SK-N-SH treated with all-trans-retinoic acid at 6 μM for 48 hours (cell line): ENCODE measurements at regions not wholly inside any gene's neighbourhood (a gene's known extent, or its start where the extent isn't known, plus 50 kb on each side); places are given as distances from the start of the nearest gene placed in this dataset.

Experiments
- ATAC-seq: fragments of 200-7000 bp; cut with Tn5 transposase; 3 replicates; pipeline ENCODE4 v1.9.1; 2020; ENCODE audit warnings: mild to moderate bottlenecking, moderate library complexity
- ARNTL ChIP-seq: fragments of 450-650 bp; formaldehyde crosslinking; IDR thresholded peaks from 2 replicates; pipeline ENCODE4 v1.5.0; 2020; ENCODE audit warnings: low read depth, mild to moderate bottlenecking, moderate library complexity, borderline replicate concordance
- BACH2 ChIP-seq: fragments of 250-450 bp; sonication (Bioruptor Pico); IDR thresholded peaks from 2 replicates; pipeline ENCODE4 v1.9.0; 2021; ENCODE audit warnings: mild to moderate bottlenecking, borderline replicate concordance
- CSDC2 ChIP-seq: fragments of 250-450 bp; sonication (Bioruptor Pico); IDR thresholded peaks from 2 replicates; pipeline ENCODE4 v1.5.0; 2020; ENCODE audit warnings: mild to moderate bottlenecking, moderate library complexity
- ESRRG ChIP-seq: fragments of 250-450 bp; sonication (Bioruptor Pico); IDR thresholded peaks from 2 replicates; pipeline ENCODE4 v1.6.1; 2021; ENCODE audit warnings: mild to moderate bottlenecking
- GLIS3 ChIP-seq: fragments of 250-450 bp; sonication (Bioruptor Pico); IDR thresholded peaks from 2 replicates; pipeline ENCODE4 v1.5.0; 2020; ENCODE audit warnings: mild to moderate bottlenecking, moderate library complexity
- ISL1 ChIP-seq: fragments of 250-450 bp; sonication (Bioruptor Pico); IDR thresholded peaks from 2 replicates; pipeline ENCODE4 v2.1.2; 2022; ENCODE audit warnings: mild to moderate bottlenecking, moderate library complexity
- OSR1 ChIP-seq: fragments of 250-450 bp; sonication (Bioruptor Pico); IDR thresholded peaks from 2 replicates; pipeline ENCODE4 v1.8.0; 2022; ENCODE audit warnings: moderate library complexity, mild to moderate bottlenecking, inconsistent platforms
- PPARA ChIP-seq: fragments of 250-450 bp; sonication (Bioruptor Pico); IDR thresholded peaks from 2 replicates; pipeline ENCODE4 v1.5.0; 2020; ENCODE audit warnings: mild to moderate bottlenecking, borderline replicate concordance
- RARB ChIP-seq: fragments of 250-450 bp; sonication (Bioruptor Pico); IDR thresholded peaks from 2 replicates; pipeline ENCODE4 v1.8.0; 2021; ENCODE audit warnings: mild to moderate bottlenecking, moderate library complexity
- SNAI2 ChIP-seq: fragments of 250-450 bp; sonication (Bioruptor Pico); IDR thresholded peaks from 2 replicates; pipeline ENCODE4 v1.5.0; 2020; ENCODE audit warnings: mild to moderate bottlenecking, moderate library complexity
- TCF4 ChIP-seq: fragments of 250-450 bp; sonication (Bioruptor Pico); IDR thresholded peaks from 2 replicates; pipeline ENCODE4 v1.8.0; 2021; ENCODE audit warnings: mild to moderate bottlenecking, moderate library complexity, borderline replicate concordance
- TOX ChIP-seq: fragments of 250-450 bp; sonication (Bioruptor Pico); IDR thresholded peaks from 2 replicates; pipeline ENCODE4 v1.8.0; 2021; ENCODE audit warnings: mild to moderate bottlenecking, moderate library complexity, borderline replicate concordance
- ZC3H10 ChIP-seq: fragments of 250-450 bp; sonication (Bioruptor Pico); IDR thresholded peaks from 2 replicates; pipeline ENCODE4 v1.5.1; 2021; ENCODE audit warnings: mild to moderate bottlenecking, moderate library complexity
- ZFP3 ChIP-seq: fragments of 250-450 bp; sonication (Bioruptor Pico); IDR thresholded peaks from 2 replicates; pipeline ENCODE4 v1.5.0; 2020; ENCODE audit warnings: mild to moderate bottlenecking, moderate library complexity
- ZFP30 ChIP-seq: fragments of 450-650 bp; formaldehyde crosslinking; IDR thresholded peaks from 2 replicates; pipeline ENCODE4 v1.5.0; 2022; ENCODE audit warnings: mild to moderate bottlenecking, moderate library complexity
- ZNF565 ChIP-seq: fragments of 450-650 bp; formaldehyde crosslinking; conservative IDR thresholded peaks from 2 replicates; pipeline ENCODE4 v1.5.0; 2020; ENCODE audit warnings: low read depth, mild to moderate bottlenecking, moderate library complexity
- ZNF70 ChIP-seq: fragments of 450-650 bp; formaldehyde crosslinking; IDR thresholded peaks from 2 replicates; pipeline ENCODE4 v1.5.0; 2020; ENCODE audit warnings: mild to moderate bottlenecking, moderate library complexity
- TF ChIP-seq, protein P1 (sequence below): fragments of 250-450 bp; sonication (Bioruptor Pico); IDR thresholded peaks from 2 replicates; pipeline ENCODE4 v1.8.0; 2021; ENCODE audit warnings: low read depth, mild to moderate bottlenecking, moderate library complexity, borderline replicate concordance
- TF ChIP-seq, protein P2 (sequence below): fragments of 250-450 bp; sonication (Bioruptor Pico); IDR thresholded peaks from 2 replicates; pipeline ENCODE4 v1.5.1; 2020; ENCODE audit warnings: low read depth, mild to moderate bottlenecking, moderate library complexity
- TF ChIP-seq, protein P3 (sequence below): fragments of 250-450 bp; sonication (Bioruptor Pico); IDR thresholded peaks from 2 replicates; pipeline ENCODE4 v1.8.0; 2020; ENCODE audit warnings: mild to moderate bottlenecking, moderate library complexity, borderline replicate concordance
- TF ChIP-seq, protein P4 (sequence below): fragments of 250-450 bp; sonication (Bioruptor Pico); IDR thresholded peaks from 2 replicates; pipeline ENCODE4 v1.5.0; 2020; ENCODE audit warnings: mild to moderate bottlenecking, moderate library complexity

DNA sequence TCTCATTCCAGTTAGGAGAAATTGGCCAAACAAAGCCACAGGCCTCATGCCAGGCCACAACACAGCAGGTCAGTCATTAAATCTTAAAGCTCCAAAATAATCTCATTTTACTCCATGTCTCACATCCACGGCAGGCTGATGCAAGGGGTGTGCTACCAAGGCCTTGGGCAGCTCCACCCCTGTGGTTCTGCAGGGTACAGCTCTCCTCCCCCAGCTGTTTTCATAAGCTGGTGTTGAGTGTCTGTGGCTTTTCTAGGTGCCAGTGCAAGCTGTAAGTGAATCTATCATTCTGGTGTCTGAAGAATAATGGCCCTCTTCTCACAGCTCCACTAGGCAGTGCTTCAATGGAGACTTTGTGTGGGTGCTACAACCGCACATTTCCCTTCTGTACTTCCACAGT, 949.2 kb downstream of the TECRL start:
- TF ChIP-seq ZNF565 (CRISPR knock-in tag): no peak
- TF ChIP-seq, protein P1, sequence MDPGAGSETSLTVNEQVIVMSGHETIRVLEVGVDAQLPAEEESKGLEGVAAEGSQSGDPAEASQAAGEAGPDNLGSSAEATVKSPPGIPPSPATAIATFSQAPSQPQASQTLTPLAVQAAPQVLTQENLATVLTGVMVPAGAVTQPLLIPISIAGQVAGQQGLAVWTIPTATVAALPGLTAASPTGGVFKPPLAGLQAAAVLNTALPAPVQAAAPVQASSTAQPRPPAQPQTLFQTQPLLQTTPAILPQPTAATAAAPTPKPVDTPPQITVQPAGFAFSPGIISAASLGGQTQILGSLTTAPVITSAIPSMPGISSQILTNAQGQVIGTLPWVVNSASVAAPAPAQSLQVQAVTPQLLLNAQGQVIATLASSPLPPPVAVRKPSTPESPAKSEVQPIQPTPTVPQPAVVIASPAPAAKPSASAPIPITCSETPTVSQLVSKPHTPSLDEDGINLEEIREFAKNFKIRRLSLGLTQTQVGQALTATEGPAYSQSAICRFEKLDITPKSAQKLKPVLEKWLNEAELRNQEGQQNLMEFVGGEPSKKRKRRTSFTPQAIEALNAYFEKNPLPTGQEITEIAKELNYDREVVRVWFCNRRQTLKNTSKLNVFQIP (CRISPR knock-in tag): no peak
- TF ChIP-seq, protein P2, sequence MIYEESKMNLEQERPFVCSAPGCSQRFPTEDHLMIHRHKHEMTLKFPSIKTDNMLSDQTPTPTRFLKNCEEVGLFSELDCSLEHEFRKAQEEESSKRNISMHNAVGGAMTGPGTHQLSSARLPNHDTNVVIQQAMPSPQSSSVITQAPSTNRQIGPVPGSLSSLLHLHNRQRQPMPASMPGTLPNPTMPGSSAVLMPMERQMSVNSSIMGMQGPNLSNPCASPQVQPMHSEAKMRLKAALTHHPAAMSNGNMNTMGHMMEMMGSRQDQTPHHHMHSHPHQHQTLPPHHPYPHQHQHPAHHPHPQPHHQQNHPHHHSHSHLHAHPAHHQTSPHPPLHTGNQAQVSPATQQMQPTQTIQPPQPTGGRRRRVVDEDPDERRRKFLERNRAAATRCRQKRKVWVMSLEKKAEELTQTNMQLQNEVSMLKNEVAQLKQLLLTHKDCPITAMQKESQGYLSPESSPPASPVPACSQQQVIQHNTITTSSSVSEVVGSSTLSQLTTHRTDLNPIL (CRISPR knock-in tag): no peak
- no peak for TF ChIP-seq ZFP3 (CRISPR knock-in tag)
- no peak for TF ChIP-seq BACH2 (CRISPR knock-in tag)
- no peak for TF ChIP-seq OSR1 (CRISPR knock-in tag)
- no peak for TF ChIP-seq CSDC2
- no peak for TF ChIP-seq ESRRG
- no peak for TF ChIP-seq ARNTL (CRISPR knock-in tag)
- TF ChIP-seq SNAI2 (CRISPR knock-in tag): no peak
- TF ChIP-seq, protein P3, sequence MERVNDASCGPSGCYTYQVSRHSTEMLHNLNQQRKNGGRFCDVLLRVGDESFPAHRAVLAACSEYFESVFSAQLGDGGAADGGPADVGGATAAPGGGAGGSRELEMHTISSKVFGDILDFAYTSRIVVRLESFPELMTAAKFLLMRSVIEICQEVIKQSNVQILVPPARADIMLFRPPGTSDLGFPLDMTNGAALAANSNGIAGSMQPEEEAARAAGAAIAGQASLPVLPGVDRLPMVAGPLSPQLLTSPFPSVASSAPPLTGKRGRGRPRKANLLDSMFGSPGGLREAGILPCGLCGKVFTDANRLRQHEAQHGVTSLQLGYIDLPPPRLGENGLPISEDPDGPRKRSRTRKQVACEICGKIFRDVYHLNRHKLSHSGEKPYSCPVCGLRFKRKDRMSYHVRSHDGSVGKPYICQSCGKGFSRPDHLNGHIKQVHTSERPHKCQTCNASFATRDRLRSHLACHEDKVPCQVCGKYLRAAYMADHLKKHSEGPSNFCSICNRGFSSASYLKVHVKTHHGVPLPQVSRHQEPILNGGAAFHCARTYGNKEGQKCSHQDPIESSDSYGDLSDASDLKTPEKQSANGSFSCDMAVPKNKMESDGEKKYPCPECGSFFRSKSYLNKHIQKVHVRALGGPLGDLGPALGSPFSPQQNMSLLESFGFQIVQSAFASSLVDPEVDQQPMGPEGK (CRISPR knock-in tag): no peak
- no peak for TF ChIP-seq TOX (CRISPR knock-in tag)
- TF ChIP-seq RARB (CRISPR knock-in tag): no peak
- no peak for TF ChIP-seq PPARA (CRISPR knock-in tag)
- no peak for TF ChIP-seq ZC3H10
- no peak for TF ChIP-seq ZFP30 (CRISPR knock-in tag)
- ATAC-seq: no peak

DNA sequence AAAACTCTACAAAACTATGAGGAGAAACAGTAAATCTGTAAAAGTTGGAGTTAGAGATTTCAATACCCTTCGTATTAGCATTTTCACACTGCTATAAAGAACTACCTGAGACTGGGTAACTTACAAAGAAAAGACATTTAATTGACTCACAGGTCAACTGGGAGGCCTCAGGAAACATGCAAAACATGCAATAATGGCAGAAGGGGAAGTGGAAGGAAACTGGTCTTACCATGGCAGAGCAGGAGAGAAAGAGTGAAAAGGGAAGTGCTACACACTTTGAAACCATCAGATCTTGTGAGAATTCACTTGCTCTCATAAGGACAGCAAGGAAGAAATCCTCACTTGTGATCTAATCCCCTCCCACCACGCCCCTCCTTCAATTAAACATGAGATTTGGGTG, 949.9 kb downstream of the TECRL start:
- TF ChIP-seq SNAI2 (CRISPR knock-in tag): no peak
- TF ChIP-seq GLIS3 (CRISPR knock-in tag): no peak
- TF ChIP-seq PPARA (CRISPR knock-in tag): no peak
- TF ChIP-seq BACH2 (CRISPR knock-in tag): no peak
- TF ChIP-seq ZNF565 (CRISPR knock-in tag): no peak
- TF ChIP-seq ZNF70 (CRISPR knock-in tag): no peak
- TF ChIP-seq ISL1 (CRISPR knock-in tag): no peak
- TF ChIP-seq ZFP30 (CRISPR knock-in tag): no peak
- no peak for TF ChIP-seq ARNTL (CRISPR knock-in tag)
- TF ChIP-seq, protein P4, sequence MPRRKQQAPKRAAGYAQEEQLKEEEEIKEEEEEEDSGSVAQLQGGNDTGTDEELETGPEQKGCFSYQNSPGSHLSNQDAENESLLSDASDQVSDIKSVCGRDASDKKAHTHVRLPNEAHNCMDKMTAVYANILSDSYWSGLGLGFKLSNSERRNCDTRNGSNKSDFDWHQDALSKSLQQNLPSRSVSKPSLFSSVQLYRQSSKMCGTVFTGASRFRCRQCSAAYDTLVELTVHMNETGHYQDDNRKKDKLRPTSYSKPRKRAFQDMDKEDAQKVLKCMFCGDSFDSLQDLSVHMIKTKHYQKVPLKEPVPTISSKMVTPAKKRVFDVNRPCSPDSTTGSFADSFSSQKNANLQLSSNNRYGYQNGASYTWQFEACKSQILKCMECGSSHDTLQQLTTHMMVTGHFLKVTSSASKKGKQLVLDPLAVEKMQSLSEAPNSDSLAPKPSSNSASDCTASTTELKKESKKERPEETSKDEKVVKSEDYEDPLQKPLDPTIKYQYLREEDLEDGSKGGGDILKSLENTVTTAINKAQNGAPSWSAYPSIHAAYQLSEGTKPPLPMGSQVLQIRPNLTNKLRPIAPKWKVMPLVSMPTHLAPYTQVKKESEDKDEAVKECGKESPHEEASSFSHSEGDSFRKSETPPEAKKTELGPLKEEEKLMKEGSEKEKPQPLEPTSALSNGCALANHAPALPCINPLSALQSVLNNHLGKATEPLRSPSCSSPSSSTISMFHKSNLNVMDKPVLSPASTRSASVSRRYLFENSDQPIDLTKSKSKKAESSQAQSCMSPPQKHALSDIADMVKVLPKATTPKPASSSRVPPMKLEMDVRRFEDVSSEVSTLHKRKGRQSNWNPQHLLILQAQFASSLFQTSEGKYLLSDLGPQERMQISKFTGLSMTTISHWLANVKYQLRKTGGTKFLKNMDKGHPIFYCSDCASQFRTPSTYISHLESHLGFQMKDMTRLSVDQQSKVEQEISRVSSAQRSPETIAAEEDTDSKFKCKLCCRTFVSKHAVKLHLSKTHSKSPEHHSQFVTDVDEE (CRISPR knock-in tag): no peak
- TF ChIP-seq, protein P2 (CRISPR knock-in tag): no peak
- TF ChIP-seq ZFP3 (CRISPR knock-in tag): no peak
- TF ChIP-seq TOX (CRISPR knock-in tag): no peak

DNA sequence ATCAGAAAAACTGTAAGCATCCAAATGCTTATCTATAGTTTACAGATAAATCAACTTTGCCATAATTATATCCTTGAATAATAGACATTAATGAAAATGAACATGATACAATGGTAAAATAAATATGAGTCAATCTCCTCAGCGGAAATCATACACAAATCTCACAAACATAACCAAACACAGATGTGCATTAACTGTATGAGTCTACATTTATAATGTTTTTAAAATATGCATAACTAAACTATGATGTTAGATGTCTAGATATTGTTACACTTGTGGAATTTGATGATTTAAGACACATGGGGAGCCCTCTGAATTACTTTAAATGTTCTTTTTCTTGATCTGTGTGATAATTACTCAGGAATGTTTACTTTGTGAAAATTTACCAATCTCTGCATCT, 951.2 kb downstream of the TECRL start:
- TF ChIP-seq ISL1 (CRISPR knock-in tag) (peak; percentile 24; the same call in 1 of the 2 replicates), ARNTL (CRISPR knock-in tag) (no peak), TCF4 (CRISPR knock-in tag) (peak; percentile 41)
- no peak for ATAC-seq

More for the DNA sequence above, 949.9 kb downstream of the TECRL start:
- no peak for ATAC-seq
